HG03139 (cell line): ENCODE measurements at regions not wholly inside any gene's neighbourhood (a gene's known extent, or its start where the extent isn't known, plus 50 kb on each side); places are given as distances from the start of the nearest gene placed in this dataset.

Source experiments
- ATAC-seq: cut with Tn5 transposase; IDR thresholded peaks from one replicate; pipeline ENCODE4 v1.9.1; 2021; ENCODE audit not compliant: unreplicated experiment

- no peak for ATAC-seq
Observed at GRCh38 chr1:170219163-170219562, 73.4 kb downstream of the NTMT2 start.

GRCh38 chr1:170221031-170221430 is 75.3 kb downstream of the NTMT2 start:
- ATAC-seq, result no peak

DNA sequence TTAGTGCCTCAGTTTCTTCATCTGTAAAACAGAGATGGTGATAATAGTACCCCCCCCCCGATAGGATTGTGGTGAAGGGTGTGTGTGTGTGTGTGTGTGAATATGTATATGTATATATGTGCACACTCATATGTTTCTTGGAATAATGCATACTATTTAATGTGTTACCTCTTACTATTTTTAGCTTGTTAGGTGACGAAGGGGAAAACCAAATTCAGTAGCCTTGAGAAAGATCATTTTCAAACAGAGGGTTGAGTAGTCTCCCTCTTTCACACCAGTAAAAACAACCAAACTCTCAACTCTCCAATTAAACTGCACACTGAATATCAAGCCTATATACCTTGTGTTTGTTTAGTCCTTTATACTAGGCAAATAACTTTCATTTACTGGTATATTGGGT is 75.7 kb downstream of the NTMT2 start:
- no peak for ATAC-seq

GRCh38 chr1:170224469-170224868 is 78.7 kb downstream of the NTMT2 start:
- ATAC-seq, result no peak

DNA sequence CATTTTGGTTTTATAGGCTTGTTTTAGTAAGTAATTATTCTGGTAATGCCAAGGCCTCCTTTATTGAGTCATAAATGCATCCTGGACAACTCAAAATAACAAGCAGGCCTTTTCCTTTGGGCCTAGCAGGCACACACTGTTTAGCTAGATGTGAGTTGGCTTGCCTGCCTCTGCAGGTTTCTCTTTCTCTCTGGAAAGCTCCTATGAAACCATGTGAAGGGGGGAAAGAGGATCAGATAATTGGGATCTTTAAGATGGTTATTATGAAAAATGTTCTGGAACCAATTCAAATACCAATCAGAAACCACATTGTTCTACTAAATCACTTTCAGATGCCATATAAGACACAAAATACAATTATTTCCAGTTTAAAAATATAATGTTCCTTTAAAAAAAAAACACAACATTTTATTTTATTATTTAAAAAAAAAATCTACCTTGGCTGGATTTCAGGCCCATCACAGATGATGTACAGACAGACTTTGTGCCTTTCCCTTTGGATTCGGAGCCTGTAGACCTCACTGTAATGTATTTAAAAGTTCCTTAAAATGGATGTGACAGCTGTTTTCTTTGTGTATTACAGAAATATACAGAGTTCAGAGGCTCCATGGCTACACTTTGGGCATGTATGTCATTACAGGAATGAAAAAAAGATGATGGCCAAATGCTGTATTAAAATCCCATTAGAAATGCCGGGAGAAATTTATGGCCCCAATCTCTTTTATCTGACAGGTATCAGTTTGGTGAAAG is 80.2 kb downstream of the NTMT2 start:
- ATAC-seq, result no peak

DNA sequence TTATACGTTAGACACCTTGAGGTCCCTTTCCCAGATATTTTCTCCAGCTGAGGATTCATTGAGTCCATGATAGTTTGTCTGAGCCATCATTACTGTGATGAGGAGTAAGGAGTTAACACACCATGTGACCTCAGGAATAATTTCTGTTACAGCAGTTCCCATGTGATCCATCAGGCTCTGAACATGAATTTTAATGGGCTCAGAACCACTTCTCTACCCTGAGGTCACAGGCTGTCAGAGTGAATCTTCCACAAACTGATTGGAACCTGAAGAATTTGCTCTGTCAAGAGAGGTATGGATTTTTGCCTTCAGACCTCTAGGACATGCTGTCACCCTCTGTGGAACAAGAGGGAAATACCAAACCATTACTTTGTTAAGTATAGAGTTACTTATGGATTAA is 81.0 kb downstream of the NTMT2 start:
- no peak for ATAC-seq

- ATAC-seq, result no peak
Observed at GRCh38 chr1:170230323-170230722, 84.6 kb downstream of the NTMT2 start.

DNA sequence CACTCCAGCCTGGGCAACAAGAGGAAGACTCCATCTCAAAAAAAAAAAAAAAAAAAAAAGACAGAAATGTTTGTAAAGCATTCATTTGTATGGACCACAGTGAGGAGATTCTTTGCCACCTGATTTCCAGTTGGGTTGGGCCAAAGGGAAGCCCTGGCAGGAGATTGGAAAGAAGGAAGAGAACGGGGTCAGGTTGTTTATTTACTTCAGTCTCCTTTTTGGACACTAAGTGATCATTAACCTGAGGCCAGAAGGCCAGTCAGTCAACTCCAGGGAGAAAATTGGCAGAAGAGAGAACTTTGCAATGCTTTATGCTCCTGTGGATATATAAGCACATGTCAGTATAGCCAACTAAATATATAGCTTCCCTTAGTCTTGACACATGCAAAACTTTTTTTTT is 85.9 kb downstream of the NTMT2 start:
- no peak for ATAC-seq

DNA sequence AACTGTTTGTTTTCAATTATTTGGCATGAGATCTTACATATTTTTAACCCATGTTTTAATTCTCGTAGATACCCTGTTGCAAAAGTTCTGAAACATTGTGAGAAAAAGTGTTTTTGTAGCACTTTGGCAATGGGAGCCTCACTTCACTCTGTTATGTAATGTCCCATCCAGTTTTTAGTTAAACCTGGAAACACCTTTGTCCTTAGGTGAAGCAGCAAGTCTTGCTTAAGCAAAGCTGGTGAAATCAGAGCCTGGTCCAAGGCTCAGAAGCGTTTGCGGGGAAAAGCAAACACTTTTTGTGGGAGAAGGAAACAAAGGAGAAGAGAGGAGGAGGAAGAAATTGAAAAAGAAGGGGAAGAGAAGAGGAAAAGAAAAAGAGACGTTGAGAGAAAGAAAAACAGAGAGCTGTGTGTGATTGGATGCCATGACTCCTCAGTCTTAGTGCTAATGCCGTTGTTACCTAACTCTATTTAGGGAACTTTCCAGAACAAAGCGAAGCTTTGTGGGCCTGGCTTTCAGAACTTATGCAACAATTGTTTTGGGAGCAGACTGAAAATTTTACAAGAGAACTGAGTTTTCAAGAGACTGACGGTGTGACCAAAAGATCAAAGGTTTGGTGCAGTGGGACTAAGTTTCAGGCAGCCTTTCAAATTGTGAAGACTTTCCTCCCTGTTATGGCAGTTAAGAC is 93.1 kb downstream of the NTMT2 start:
- ATAC-seq, result no peak

DNA sequence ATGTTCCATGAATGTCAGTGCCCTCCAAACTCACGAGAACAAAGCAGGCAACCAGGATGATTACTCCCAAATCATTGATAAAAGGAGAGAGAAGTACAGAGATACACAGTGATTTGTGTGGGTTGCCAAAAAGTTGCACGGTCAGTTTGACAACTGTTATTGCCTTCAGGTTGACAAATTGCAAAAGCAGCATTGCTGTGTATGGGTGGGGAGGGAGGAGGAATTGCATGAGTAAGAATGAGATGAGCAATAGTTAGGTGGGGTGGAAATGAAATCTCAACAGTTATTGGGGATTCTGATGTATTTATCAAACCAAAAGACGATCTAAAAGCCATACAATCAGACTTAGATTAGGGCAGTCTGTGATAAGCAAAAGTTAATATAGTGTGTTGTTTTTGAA is 93.7 kb downstream of the NTMT2 start:
- ATAC-seq, result no peak

DNA sequence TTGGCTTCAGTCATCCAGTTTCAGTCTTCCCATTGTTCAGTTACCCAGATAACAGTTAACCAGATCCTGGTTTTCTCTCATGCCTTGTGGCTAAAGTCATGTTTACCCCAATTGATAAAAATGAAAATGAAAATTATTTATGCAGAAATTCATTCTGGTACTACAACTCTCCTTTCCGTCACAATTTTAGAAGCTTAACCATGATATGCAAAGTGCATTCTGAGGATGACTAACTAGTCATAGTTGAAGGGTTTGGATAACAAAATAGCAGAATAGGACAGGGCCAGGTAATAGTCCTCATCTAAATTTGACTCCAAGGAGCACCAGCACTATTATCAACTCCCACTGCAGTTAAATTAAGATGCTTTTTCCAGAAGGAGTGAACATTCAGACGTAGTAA is 94.7 kb downstream of the NTMT2 start:
- ATAC-seq, result peak; percentile 86

DNA sequence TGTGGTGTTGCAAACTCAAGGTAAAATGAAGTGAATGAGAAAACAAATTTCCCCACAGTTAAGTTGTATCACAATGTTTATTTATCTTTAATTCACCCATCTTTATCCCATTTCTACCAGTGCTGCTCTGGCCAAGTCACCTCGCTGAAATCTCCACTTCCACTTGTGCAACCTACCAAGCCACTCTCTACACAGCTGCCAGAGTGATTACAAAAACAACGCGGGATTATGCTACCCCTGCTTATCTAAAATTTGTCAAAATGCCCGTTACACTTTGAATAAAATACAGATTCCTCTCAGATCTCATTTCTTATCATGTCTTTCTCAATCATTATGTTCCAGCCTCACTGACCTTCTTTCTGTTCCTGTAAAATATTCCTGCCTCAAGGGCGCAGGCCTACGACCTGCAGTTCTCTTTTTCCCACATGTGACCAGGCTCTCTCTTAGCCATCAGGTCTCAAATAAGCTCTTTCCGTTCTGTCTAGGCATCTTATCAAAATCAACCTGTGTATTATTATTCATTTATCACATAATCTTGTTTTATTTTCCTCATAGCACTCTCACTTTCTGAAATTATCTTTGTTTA is 95.6 kb downstream of the NTMT2 start:
- no peak for ATAC-seq

- no peak for ATAC-seq
Observed at GRCh38 chr1:170247751-170248521, 102.2 kb downstream of the NTMT2 start.

DNA sequence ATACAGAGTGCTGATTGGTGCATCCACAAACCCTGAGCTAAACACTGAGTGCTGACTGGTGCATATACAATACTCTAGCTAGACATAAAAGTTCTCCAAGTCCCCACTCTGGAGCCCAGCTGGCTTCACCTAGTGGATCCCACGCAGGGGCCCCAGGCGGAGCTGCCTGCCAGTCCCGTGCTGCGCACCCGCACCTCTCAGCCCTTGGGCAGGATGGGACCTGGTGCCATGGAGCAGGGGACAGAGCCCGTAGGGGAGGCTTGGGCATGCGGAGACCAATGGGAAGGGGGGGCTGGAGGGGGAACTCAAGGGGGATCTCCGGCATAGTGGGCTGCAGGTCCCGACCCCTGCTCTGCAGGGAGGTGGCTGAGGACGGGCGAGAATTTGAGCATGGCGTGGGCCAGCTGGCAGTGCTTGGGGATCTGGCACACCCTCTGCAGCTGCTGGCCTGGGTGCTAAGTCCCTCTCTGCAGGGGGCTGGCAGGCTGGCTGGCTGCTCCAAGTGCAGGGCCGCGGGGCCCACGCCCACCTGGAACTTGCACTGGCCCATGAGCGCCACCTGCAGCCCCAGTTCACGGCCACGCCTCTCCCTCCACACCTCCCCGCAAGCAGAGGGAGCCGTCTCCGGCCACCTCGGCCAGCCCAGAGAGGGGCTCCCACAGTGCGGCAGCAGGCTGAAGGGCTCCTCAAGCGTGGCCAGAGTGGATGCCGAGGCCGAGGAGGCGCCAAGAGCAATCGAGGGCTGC is 104.9 kb downstream of the NTMT2 start:
- no peak for ATAC-seq

GRCh38 chr1:170252851-170253579 is 107.3 kb downstream of the NTMT2 start:
- ATAC-seq, result no peak

DNA sequence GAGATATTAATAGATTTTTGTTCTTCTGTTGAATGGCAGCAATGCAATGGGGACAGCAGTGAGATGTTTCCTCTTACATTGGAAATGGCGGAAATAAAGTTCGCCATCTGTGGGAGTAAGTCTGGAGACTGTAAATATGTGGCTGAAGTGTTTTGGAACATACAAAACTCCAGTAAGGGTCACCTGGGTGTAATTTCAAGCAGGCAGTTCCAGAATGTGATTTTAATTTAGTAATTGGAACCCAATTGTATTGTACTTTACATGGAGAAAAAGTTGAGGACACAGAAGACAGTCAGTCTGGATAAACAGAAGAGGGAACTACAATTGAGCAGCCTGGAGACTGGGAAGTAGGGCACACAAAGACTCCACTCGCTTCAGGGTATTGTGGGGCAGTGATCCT is 108.6 kb downstream of the NTMT2 start:
- ATAC-seq, result no peak

DNA sequence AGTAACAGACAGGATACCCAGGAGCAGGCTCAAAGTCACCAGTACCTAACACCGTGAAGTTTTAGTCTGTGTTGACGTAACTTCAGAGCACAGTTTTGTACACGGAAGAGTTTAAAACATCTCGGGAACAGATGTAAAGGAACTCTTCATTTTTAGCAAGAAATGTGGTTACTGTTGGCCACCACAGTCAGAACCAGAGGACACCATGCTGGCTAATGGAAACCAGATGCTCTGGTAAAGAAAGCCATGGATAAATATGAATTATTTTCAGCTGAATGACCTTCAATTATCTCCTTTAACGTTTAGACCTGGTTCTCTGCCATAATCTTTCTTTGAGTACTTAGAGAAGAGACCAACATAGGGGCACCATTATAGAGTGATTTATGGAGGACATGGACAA is 115.9 kb downstream of the NTMT2 start:
- no peak for ATAC-seq

GRCh38 chr1:170262276-170262939 is 116.6 kb downstream of the NTMT2 start:
- ATAC-seq, result no peak

GRCh38 chr1:170265234-170265633 is 119.5 kb downstream of the NTMT2 start:
- ATAC-seq, result no peak

DNA sequence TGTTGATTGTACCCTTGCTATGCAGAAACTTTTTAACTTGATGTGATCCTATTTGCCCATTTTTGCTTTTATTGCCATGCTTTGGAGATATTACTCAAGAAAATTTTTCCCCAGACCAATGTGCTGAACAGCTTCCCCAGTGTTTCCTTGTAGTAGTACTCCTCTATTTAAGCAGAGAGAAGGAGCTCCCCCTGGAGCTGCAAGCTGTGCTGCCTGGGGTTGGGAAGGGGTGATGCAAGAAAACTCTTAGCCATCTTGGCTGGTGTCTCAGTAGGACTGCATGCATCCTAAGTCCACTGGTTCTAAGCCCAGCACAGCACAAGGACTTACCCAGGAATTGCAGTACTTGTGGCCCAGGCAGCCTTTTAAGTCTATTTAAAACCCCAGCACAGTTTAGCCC is 121.6 kb downstream of the NTMT2 start:
- ATAC-seq, result no peak
